ENCODE measurements at regions not wholly inside any gene's neighbourhood (a gene's known extent, or its start where the extent isn't known, plus 50 kb on each side); places are given as distances from the start of the nearest gene placed in this dataset.
"Not testable (repeated sequence)": the region's sequence is repeated elsewhere in the genome, so short reads cannot be mapped to it uniquely, and the experiment has no call there.

DNA sequence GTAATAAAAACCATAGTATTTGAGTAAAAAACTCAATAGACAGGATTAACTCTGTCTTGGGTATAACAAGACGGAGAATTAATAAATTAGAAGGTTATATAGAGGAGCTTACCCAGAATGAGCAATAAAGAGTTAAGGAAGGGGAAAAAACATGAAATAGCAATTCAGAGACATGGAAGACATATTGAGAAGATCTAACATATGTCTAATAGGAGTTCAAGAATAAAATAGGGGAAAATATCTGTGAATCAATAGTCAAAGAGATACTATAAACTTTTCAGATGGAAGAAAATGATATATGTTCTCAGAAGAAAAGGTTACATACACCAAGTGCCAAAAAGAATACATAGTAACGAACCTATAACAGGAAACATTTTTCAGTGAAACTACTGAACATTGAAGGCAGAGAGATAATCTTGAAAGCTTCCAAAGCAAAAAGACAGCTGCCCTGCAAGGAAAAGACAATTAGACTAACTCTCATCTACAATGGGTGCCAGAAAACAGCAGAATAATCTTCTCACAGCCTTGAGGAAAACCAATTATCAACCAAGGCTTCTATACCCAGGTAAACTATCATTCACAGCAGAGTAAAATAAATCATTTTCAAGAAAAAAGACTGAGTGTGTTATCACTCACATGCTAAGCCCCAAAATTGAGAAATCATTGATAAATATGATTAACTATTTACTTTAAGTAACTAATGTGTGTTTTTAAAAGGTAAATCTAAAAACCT is 106.0 kb downstream of the ENC1 start:
- DNase-seq (ENCODE audit: low read depth) = no peak

GRCh38 chr5:74530326-74531050 is 110.0 kb downstream of the ENC1 start:
- DNase-seq (ENCODE audit: low read depth) = no peak

GRCh38 chr5:74529101-74529500 is 111.4 kb downstream of the ENC1 start:
- DNase-seq (ENCODE audit: low read depth) = no peak

DNA sequence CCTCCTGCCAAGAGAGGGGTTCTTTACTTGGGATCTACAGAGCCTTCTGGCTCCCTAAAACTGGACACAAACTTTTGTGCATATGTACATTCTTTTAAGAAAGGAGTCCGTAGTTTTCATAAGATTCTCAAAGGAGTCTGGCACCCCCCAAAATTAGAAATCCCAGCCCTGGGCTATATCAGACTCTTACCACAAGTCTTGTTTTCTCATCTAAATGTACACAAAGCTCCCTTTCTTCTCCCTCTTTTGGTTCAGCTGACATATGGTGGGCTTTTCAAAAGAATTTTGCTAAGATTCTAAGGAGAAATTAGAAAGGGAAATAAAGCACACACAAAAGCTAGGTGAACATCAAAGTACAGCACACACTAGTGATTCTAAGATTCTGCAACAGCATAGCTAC is 114.4 kb downstream of the ENC1 start:
- no peak for DNase-seq (ENCODE audit: low read depth)

DNA sequence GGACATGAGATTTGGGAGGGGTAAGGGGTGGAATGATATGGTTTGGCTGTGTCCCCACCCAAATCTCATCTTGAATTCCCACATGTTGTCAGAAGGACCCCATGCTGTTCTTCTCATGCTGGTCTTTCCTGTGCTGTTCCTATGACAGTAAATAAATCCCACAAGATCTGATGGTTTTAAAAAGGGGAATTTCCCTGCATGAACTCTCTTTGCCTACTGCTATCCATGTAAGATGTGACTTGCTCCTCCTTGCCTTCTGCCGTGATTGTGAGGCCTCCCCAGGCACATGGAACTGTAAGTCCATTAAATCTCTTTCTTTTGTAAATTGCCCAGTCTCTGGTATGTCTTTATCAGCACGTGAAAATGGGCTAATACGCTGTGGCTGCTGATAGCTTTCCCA is 115.8 kb downstream of the ENC1 start:
- not testable (repeated sequence) for DNase-seq (ENCODE audit: low read depth)

DNA sequence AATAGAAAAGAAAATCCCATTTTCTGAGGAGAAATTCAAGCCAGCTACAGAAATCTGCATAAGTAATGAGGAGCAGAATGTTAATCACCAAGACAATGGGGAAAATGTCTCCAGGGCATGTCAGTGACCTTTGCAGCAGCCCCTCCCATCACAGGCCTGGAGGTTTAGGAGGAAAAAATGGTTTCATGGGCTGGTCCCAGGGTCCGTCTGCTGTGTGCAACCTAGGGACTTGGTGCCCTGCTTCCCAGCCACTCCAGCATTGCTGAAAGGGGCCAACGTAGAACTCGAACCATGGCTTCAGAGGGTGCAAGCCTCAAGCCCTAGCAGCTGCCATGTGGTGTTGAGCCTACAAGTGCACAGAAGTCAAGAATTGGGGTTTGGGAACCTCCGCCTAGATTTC is 116.8 kb downstream of the ENC1 start:
- not testable (repeated sequence) for DNase-seq (ENCODE audit: low read depth)

DNA sequence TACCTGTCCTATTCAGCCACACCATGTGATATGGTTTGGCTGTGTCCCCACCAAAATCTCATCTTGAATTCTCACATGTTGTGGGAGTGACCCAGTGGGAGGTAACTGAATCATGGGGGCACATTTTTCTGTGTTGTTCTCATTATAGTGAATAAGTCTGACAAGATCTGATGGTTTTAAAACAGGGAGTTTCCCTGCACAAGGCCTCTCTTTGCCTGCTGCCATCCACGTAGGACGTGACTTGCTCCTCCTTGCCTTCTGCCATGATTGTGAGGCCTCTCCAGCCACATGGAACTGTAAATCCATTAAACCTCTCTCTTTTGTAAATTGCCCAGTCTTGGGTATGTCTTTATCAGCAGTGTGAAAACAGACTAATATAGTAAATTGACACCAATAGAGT is 117.7 kb downstream of the ENC1 start:
- not testable (repeated sequence) for DNase-seq (ENCODE audit: low read depth)

DNA sequence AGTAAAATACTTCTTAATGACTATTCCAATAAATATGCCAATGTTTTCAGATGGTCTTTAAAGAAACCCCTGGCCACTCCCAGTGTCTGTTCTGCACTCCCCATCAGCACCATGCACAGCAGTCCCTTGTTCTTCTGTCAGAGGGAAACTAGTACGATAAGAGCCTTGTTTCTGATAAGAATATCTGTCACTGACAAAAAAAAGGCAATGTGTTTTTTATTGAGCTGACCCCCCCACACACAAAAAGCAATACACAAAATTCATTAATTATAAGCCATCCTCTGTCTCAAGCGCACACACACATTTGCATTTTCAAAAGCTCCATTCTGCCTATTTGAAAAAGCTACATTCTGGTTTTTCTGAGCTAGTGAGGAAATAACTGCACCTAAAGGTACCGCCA is 119.1 kb downstream of the ENC1 start:
- DNase-seq (ENCODE audit: low read depth) = no peak

GRCh38 chr5:74519679-74520078 is 120.8 kb downstream of the ENC1 start:
- no peak for DNase-seq (ENCODE audit: low read depth)

GRCh38 chr5:74519161-74519571 is 121.4 kb downstream of the ENC1 start:
- no peak for DNase-seq (ENCODE audit: low read depth)

- no peak for DNase-seq (ENCODE audit: low read depth)
Observed at GRCh38 chr5:74517700-74518099, 122.8 kb downstream of the ENC1 start.

- no peak for DNase-seq (ENCODE audit: low read depth)
Observed at GRCh38 chr5:74516211-74516636, 124.3 kb downstream of the ENC1 start.

DNA sequence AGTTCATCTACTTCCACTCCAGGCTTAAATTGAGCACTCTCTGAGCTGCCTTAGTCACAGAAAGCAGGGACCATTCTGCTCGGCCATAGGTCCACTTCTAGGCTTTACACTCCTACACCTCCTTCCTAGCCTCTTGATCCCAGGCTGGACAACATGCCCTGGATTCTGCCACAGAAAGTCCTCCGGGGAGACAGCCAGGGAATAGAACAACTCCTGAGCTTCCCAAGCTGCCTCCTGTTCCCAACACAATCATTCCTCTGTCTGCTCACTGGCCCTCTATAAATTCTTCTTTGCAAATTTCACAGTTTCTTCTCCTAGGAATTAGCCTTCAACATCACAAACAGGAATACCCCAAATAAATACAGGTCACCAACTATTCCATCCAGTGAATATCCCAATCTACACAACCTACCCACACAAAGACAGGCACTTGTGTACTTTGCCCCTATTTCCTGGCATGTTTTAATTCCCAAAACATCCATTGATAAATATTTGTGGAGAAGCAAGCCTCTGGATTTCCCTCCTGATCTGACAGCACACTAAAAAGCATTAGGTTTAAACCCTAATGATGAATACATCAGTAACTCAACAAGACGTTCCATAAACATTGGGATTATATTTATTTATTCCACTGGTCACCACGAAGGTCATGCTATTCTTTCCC is 125.5 kb downstream of the ENC1 start:
- no peak for DNase-seq (ENCODE audit: low read depth)

GRCh38 chr5:74511770-74512169 is 128.8 kb downstream of the ENC1 start:
- not testable (repeated sequence) for DNase-seq (ENCODE audit: low read depth)

DNA sequence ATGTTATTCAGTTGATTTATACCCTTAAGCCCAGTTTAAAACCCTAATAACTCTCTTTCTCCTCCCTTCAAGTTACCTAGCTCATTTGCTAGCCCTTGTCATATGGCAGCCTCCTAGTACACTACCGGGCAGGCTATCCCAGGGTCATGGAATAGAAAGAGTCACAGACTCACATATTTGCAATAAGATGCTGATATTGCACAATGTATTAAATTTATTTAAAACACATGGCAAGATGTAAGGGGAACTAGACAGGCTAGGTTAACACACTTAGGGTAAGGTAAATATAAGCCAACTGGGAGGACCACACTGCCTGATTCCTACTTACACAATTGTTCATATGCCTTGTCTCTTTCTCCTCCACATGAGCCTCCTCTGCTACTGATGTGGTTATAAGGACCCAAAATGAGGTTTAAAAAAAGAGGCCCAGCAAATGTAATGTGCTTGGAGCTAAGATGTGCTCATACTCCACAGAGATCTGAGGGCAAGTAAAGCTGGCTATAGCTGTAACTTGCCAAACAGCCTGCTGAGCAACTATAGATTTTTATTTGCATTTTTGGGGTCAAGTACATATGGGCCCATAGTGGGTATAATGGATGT is 130.0 kb downstream of the ENC1 start:
- no peak for DNase-seq (ENCODE audit: low read depth)

DNA sequence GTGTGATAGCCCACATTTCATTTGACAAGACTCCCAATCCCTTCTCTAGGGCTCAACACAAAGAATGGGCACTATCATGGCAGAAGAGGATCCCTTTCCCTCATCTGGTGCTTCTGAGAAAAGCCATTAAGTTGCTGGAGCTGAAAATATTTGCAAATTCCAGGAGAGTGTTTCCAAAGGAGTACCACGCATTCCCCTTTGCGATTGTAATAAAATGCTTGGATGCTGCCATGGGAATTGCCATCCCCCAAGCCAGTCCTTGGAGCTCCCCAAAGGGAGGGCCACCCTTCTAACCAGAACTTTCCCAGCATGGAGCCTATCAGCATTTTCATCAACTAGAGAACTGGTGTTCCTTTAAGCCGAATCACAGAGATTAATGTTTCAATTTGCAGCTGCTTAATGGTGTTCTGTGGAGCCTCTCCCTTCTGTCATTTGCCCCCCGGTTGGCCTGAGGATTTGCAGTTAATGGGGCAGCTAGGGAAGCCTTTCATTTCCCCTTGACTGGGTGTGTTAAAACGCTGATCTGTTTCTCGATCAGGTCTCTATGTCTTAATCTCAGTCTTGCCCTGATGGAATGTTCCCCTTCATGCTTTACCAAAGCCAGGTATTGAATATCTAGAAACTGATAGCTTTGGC is 133.0 kb downstream of the ENC1 start:
- DNase-seq (ENCODE audit: low read depth) = no peak

- no peak for DNase-seq (ENCODE audit: low read depth)
Observed at GRCh38 chr5:74506119-74506518, 134.4 kb downstream of the ENC1 start.

GRCh38 chr5:74504463-74504862 is 136.1 kb downstream of the ENC1 start:
- no peak for DNase-seq (ENCODE audit: low read depth)

DNA sequence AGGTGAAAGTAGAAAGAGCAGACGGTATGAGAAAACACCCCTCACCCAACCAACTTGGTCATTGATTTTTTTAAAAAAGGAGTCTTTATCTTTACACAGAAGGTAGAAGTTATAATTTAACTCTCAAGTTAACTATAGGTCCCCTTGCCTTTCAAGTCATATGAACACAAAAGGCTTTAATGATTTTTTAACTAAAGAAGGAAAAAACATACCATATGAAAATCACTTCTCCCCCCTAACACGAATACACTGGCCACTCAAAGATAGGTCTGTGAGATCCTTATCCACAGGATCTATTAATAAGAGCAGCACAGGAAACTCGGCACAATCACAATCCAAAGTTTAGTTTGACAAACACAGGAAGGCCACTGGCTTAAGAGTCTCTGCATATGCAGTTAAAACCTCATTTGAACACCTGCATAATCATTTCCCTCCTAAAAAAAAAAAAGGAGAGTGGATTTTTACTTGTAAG is 138.0 kb downstream of the ENC1 start:
- DNase-seq (ENCODE audit: low read depth) = no peak

DNA sequence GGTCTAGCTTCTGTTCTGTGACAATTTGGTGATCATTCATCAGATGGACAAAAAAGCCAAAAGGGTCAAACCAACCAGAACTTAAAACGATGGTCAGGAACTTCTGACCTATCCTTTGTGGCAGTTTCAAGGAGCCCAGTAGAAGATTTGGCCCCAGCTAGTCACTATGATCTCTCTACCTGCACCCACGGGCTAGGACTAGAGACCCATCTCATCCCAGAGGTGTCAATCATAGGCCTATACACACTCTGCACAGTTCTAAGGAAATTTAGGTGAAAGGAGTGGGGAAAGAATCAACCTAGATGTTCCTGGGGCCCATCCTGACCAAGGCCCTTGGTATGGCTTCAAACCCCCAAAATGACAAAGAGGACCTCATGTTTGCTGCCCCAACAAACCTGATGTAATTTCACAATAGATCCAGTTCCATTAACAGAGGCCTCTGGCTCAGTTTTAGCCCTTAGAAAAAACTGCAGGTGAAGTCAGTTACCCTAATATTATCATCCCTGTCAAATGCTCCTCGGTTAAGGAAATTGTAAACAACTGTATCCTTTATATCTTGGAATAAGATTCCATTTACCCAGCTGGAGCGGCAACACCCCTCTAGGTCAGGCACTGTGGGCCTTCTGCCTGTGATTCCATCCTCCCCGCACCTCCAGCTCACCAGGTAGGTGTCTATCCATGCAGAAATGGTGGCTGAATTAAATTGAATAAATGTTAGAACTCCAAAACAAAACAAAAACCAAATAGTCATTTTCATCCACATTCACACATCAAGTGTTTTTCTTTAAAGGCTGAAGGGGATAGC is 138.7 kb downstream of the ENC1 start:
- no peak for DNase-seq (ENCODE audit: low read depth)
